NCI-H1105 treated with DMSO at 0.1 percent for 48 hours (cell line): ENCODE measurements at regions not wholly inside any gene's neighbourhood (a gene's known extent, or its start where the extent isn't known, plus 50 kb on each side); places are given as distances from the start of the nearest gene placed in this dataset.
"Not testable (repeated sequence)": the region's sequence is repeated elsewhere in the genome, so short reads cannot be mapped to it uniquely, and the experiment has no call there.

ENCODE experiments used
- DNase-seq: peaks from one replicate; lab custom pipeline; 2025; lab: John Stamatoyannopoulos, UW

DNA sequence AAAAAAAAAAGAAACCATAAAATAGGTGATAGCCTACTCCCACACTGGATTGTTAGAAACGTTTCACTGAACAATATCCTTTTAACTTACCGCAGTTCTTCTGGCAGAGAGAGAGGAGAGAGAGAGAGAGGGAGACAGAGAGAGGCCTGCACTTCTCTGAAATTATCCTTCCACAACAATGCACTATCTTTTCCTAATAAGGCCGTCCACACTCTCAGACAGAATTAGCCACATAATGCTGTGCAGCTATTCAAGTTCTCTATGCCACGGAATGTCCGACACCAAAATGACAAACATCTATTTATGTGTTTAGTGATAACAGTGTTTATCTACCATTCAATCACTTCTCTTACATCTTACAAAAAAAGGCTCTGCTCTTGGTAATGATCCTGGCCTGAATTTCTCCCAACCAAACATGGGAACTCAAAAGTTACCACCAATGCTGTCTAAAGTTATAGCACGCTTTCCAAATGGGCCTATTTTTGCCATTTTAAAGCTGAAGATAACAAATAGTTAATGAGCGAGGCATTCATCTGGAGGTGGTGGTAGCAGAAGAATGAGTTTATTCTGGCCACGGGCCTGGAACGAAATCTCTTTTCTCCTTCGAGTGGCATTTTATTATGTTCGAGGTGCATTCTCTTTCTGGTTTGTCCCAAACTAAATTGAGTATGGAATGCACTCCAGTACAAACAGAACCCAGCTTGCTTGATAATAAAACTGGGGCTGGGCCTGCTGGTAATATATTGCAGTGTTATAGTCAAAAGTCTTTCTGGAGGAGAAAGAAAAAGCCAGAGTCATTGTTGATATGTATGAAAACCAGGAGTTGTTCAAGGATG, 160.2 kb upstream of the SVIL start:
- DNase-seq = no peak

DNA sequence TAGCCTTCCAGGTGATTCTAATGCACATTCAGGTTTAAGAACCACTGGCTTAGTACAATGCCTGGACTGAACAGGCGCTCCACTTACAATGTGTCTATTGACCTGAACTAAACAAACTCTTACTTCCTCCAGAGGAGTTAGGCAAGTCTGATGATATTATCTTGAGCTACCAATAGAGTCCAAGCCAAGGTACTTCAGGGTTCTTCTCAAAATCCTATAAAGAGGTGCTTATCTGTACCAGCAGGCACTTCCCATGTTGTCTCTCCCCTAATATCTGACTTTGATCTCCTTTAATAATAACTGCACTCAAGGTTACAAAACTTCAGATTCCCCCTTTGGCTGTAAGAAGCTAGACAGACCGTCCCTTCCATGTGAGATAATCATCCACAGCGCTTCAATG, 157.0 kb upstream of the SVIL start:
- DNase-seq = no peak

DNA sequence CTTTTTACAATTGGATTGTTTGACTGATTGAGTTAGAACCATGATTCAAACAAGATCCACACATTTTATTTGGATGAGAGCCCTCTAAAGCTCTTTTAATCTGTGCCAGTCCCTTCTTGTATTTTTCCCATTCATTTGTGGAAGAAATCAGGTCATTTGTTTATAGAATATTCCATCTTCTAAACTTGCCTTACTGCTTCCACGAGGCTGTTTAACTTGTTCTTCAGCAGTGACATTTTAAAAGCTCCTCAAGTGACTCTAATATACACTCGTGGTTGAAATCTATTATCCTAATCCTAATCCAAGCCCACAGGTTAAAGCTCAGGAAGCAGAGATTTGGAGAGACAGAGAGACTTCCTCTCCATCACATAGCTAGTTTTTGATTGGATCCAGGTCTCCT, 155.4 kb upstream of the SVIL start:
- DNase-seq = no peak

DNA sequence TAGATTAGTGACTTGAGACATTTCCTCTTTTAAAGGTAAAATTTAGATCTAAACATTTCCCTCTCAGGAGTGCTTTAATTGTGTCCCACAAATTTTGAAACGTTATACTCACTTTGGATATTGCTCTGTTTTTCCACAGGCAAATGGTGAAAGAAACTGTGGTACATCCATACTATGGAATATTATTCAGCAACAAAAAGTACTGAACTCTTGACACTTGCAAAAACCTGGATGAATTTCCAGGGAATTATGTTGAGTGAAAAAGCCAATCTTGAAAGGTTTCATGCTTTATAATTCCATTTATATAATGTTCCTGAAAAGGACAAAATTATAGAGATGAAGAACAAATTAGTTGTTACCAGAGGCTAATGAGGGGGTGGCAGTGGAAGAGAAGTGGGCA, 153.3 kb upstream of the SVIL start:
- DNase-seq = no peak

DNA sequence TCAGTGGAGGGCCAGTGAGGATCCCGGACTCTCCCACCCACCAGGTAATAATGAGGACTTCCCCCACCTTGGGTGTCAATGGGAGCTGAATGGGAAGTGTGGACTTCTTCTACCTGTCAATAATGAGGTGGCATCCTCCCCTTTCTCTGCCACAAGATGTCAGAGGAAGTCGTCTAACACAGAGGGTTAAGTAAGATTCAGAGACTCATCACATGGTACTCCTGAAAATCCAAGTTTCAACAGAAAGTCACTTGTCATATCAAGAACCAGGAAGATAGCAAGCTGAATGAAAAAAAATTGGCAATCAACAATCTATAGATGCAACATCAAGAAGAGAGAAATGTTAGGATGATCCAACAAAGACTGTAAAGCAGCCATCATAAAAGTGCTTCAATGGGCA, 150.9 kb upstream of the SVIL start:
- DNase-seq = no peak

DNA sequence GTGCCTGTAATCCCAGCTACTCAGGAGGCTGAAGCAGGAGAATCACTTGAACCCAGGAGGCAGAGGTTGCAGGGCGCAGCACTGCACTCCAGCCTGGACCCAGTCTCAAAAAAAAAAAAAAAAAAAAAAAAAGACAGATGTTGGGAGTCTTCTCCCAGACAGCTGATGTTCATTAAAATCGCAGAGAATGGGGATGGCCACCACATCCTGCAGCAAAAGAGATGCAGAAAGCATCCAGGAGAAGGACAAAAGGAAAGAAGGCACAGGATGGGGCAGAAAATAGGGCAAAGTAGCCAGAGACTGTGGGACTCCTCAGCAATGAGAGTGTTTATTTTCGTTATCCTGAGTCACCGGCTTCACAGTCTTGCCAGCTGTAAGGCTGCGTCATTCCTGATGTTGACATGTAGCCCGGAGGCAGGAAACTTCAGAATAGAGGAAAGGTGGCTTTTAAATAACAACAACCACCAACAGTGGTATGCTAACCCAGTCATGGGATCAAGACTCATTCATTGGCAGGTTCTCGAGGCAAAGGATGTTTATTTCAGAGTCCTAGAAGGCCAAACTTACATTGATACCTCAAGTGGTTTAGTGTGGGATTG, 149.5 kb upstream of the SVIL start:
- no peak for DNase-seq

DNA sequence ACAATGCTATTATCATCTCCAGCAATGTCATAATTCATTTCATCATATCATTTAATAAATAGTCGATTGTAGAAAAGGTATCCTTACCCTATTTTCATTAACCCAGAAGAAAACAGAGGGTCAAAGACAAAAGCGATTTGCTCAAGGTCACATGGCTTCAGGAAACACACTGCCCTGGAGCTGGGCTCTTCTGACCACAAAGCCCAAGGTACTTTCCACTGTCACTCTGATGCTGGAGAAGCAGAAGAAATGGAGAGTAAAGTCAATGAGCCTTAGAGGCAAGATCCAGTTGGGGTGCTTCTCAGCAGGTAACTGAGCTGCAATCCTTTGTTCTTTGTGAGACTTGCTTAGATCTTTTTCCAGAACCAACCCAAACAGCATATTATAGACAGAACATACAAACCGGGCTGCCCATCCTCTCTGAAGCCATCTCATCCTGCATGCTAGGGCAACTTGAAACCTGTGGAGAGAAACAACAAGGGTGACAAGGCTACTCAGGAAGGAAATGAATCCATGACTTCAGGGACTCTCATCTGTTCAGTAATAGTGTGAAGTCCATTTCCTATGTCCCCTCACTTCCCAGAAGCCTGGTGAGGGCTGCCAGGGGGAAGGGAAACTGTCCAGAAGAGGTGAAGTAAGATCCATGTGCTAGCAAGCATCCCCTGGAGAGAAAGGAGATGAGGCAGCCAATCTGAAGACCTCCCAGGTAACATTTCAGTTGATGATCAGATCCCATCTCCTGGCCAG, 148.6 kb upstream of the SVIL start:
- DNase-seq = no peak

DNA sequence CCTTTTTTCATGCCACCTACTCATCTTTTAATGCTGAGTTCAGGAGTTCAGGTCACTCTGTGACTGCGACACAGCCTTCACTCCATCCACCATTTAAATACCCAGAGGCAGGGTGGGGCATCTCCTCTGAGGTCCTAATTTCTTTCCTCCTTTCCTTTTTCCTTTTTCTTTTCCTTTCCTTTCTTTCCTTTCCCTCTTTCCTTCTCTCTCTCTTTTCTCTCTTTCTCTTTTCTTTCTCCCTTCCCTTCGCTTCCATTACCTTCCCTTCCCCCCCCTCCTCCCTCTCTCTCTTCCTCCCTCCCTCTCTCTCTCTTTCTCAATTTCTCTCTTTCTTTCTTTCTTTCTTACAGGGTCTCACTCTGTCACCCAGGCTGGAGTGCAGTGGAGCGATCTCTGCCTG, 145.9 kb upstream of the SVIL start:
- DNase-seq = no peak

DNA sequence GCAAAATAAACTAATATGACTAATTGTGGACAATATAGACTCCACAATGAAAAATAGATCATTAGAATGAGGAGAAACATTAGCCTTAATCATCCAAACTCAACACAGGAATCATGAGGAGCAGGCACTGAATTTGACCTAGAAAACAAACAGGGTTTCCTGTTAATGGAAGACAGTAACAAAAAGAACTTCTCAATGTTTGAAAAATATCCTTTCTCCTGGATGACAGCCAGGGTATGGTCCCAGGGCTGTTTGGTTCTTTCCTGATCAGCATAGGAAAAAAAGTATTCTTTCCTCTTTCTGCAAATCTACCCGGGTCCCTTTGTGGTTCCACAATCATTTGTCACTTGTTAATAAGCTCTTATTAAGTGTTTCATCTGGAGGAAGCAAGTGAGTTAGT, 145.3 kb upstream of the SVIL start:
- DNase-seq = no peak

DNA sequence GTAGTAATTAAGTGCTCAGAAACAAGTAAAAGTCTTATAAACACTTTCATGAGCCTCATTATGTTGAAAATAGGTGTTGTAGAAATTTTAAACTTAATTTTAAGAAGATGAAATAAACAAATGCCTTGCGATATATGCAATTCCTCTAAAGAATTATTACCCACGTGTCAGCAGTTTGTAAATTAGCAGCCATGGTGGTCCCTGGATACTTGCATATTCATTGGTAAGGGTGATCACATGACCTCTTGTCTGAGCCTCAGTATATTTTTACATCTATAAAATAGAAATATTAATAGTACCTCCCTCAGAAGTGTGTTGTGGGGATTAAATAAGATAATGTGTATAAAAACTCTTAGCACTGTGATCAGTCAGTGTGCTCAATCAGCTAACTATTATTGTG, 141.5 kb upstream of the SVIL start:
- DNase-seq = no peak

DNA sequence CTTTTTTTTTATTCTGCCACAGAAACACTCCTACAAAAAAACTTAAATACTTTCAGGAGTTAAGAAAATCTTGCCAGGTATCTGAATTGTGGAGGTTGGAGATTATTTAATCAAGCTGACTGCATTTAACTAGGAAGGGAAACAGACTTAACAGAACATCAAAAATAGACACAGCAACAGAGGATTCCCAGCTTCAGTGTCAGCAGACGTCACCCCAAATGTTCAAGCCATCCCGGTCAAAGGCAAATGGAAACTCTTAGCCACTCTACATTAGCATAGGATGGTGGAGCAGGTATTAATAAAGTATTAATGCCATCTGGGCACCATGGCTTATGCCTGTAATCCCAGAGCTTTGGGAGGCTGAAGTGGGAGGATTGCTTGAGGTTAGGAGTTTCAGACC, 139.7 kb upstream of the SVIL start:
- no peak for DNase-seq

DNA sequence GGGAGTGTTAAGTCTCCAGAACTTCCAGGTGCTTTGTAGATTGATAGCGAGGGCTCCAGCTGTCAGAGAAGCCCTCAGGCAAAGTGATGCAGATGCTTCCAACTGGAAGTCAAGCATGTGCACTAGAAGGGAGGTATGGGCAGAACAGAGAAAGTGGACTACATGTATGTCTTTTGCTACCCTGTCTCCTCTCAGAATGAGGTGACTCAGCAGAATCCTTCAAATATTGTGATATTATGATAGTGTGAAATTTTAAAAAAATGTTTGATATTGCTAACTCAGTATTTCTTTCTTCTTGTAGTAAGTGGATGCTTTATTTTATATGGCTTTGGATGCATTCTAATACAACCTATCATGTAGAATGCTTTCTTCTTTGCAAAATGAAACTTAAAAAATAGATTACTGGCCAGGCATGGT, 138.9 kb upstream of the SVIL start:
- DNase-seq = no peak

DNA sequence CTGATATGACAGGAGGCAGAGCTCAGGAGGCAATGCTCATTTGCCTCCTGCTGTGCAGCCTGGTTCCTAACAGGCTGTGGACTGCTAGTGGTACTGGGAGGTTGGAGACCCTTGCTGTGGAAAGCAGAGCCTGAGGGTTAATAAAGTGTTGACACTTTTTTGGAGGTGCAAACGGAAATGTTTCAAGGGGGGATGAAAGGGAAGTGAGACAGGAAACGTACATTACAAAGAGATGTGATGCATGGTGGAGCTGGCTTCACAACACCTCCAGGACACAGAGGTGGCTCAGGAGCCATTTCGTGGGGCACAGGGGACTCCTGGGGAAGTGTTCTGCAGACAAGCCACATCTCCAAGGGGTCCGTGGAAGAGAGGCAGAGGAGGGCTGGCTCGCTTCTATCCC, 137.6 kb upstream of the SVIL start:
- DNase-seq = no peak

DNA sequence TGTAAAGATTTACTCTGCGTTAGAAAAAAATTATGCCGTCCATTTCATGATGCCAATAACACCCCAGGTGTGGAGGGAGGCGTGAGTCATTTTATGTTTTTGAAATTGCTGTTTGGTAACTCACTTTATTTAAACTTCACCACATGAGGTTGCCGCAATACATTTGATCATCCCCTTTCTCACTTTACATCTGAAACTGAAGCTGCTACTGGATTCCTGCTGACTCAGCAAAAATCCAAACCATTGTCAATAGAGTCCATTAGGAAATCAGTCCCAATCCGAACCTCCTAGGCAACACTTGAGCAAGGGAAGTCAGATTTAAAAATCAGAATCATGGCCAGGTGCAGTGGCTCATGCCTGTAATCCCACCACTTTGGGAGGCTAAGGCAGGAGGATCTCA, 136.6 kb upstream of the SVIL start:
- no peak for DNase-seq

DNA sequence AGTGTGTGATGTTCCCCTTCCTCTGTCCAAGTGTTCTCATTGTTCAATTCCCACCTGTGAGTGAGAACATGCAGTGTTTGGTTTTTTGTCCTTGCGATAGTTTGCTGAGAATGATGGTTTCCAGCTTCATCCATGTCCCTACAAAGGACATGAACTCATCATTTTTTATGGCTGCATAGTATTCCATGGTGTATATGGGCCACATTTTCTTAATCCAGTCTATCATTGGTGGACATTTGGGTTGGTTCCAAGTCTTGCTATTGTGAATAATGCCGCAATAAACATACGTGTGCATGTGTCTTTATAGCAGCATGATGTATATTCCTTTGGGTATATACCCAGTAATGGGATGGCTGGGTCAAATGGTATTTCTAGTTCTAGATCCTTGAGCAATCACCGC, 134.5 kb upstream of the SVIL start:
- not testable (repeated sequence) for DNase-seq

DNA sequence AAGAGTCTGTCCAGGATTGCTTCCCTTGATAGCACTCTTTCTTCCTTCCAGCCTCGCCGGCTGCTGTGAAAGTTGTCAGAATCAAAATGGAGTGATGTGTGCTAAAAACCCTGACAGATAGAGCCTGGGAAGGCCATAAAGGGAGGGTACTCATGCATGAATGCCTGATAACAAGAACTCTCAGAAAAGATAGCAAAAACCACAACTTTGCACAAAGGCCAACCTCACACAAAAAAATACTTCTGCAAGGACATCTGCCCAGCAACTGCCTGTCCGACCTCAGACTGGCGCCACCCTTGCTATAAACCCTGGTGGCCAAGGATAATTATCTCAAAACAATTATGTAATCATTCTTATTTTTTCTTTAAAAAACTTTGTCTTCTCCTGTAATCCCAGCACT, 133.2 kb upstream of the SVIL start:
- DNase-seq = no peak

DNA sequence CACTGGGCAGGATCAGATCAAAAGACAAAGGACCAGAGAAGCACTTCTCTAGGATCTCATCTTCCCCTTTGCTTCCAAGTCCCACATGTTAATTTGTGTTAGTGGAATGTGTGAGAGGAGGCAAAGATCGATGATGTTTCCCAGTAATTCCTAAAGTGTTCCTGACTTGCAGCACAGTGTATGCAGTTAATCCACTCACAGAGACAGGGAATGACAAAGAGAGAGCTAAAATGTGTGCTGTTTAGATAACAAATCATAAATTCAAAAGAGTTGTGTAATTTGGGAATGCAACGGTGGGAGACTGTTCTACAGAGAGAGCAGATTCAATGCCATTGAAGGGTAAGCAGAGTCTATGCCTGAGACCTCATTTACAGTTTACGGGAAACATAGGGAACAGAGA, 132.0 kb upstream of the SVIL start:
- DNase-seq = no peak

DNA sequence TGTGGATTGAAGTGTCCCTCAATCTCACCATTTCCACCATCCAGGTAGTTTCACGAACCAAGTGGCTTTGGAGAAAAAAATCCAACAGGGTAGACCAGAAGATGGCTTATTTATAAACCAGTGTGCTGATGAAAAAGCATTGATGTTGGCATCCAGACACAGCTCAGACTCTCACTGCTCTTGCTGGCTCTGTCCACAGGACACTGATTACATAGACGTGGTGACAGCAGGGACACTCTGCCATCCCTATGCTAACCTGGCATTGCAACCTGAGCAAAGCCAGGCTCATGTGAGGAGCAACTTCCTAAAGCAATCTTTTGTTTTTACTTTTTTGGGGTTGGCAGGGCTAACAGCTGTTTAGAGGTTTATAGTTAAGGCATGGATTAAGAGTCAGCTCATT, 130.6 kb upstream of the SVIL start:
- no peak for DNase-seq

DNA sequence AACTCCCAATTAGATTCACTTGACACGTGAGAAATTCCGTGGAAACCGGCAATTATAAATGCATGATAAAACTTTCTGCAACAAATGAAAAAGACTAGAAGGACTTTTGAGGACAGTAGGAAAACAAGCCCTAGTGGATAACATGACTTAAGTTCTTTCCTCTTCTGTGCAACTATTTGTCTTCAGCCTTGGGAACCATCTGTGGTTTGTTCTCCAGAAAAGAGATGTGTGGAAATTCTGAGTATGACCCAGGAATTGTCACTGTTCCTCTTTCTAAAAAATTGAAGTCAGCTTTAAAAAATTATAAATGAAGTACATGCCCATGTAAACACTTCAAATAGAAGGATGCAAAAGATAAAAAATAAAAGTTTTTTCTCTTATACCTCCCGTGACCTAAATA, 128.6 kb upstream of the SVIL start:
- no peak for DNase-seq

DNA sequence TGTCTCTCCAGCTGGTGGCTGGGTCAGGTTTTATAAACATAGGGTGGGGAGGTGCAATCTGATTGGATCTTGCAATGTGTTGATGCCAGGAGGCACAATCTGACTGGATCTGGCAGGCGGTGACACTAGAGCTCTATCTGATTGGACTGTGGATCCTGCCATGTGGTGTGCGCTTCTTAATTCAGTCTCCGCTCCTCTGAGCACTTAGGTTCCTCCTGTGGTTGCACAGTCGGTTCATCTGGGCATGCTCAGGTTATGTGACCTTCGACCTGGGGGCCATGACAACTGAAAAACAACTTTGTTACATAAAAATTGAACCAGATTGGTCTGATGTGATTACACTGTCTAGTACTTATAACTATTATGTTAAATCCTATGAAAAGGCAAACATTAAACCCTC, 127.1 kb upstream of the SVIL start:
- no peak for DNase-seq

DNA sequence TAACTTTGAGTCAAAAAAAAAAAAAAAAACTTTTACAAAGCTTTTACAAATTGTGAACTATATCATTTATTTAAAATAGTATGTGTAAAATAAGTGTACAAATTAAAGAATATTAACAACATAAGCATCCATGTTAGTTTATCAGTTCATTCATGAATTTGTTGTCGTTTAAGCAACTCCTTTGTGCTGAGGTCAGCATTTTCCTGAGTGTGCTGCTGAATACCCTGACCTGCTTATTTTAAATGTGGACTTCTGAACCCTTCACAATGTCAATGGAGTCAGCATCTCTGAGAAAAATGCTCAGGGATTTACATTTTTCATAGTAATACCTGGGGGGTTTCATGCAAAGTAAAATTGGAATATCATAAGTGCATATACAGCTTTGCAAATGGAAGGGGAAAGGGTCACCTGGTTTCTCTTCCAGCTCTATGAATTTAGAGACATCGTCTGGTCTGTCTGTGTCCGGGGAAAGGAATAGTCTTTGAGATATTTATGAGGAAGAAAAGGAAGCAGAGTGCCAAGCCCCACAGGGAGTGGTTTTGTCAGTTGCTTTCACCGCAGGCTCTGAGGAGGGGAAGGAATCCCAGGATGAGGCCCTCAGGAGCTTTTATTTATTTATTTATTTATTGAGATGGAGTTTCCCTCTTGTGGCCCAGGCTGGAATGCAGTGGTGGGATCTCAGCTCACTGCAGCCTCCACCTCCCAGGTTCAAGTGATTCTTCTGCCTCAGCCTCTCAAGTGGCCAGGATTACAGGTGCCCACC, 125.5 kb upstream of the SVIL start:
- no peak for DNase-seq

DNA sequence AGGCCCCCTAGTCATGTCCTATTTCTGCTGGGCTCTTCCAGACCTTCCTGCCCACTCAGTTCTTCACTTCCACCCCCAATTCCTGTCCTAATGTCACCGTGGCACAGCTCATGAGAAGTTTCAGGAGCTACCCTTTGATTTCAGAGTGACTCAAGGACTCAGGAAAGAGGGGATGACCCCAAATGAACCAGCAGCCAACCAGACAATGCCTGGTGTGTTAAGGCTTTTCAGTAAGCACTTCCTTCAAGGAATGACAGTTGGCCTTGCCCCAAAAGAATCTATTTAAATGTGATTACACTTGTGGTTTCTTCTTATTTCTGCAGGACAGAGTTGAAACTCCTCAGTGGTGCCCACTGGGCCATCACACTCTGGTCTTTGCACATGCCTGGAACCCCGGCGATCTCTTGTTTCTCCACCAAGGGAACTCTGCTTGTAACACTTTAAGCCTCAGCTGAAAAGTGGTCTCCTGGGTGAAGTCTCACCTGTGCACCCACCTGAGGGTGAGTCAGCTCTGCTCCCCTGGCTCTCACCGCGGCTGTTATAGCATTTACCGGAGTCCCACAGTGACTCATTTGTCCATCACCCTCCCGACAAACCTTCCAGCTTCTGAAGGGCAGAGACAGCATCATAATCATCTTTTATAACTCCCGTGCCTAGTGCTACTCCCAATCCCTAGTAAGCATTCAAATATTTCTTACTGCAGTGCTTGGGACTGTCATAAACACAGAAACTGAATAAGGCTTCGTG, 123.0 kb upstream of the SVIL start:
- DNase-seq = no peak
